HPDE6-E6E7 (cell line): ENCODE measurements at regions not wholly inside any gene's neighbourhood (a gene's known extent, or its start where the extent isn't known, plus 50 kb on each side); places are given as distances from the start of the nearest gene placed in this dataset.

Source experiments
- DNase-seq: peaks from one replicate; pipeline ENCODE4 v3.0.0; 2011; ENCODE audit warnings: missing footprints; ENCODE audit errors: extremely low spot score

GRCh38 chr2:59993726-59994125 is 559.7 kb downstream of the BCL11A start:
- DNase-seq, result no peak

- no peak for DNase-seq
Observed at GRCh38 chr2:59988341-59988740, 565.1 kb downstream of the BCL11A start.

- no peak for DNase-seq
Observed at GRCh38 chr2:59986511-59986910, 566.9 kb downstream of the BCL11A start.

GRCh38 chr2:59985923-59986322 is 567.5 kb downstream of the BCL11A start:
- DNase-seq, result no peak

- no peak for DNase-seq
Observed at GRCh38 chr2:59974051-59974766, 579.2 kb downstream of the BCL11A start.

- DNase-seq, result no peak
Observed at GRCh38 chr2:59969161-59969560, 584.3 kb downstream of the BCL11A start.

GRCh38 chr2:59968441-59968840 is 585.0 kb downstream of the BCL11A start:
- DNase-seq, result no peak

- no peak for DNase-seq
Observed at GRCh38 chr2:59967691-59968090, 585.8 kb downstream of the BCL11A start.

- DNase-seq, result no peak
Observed at GRCh38 chr2:59963157-59963556, 590.3 kb downstream of the BCL11A start.

GRCh38 chr2:59961746-59962145 is 591.7 kb downstream of the BCL11A start:
- no peak for DNase-seq

GRCh38 chr2:59959944-59960343 is 593.5 kb downstream of the BCL11A start:
- DNase-seq, result no peak

GRCh38 chr2:59957504-59957903 is 596.0 kb downstream of the BCL11A start:
- DNase-seq, result no peak

- no peak for DNase-seq
Observed at GRCh38 chr2:59956981-59957380, 596.5 kb downstream of the BCL11A start.

- DNase-seq, result no peak
Observed at GRCh38 chr2:59947917-59948541, 605.4 kb downstream of the BCL11A start.

GRCh38 chr2:59947209-59947608 is 606.2 kb downstream of the BCL11A start:
- no peak for DNase-seq

GRCh38 chr2:59939236-59939635 is 614.2 kb downstream of the BCL11A start:
- DNase-seq, result no peak

GRCh38 chr2:59938181-59938580 is 615.3 kb downstream of the BCL11A start:
- no peak for DNase-seq

GRCh38 chr2:59936048-59936447 is 617.4 kb downstream of the BCL11A start:
- DNase-seq, result no peak

GRCh38 chr2:59935005-59935404 is 618.4 kb downstream of the BCL11A start:
- DNase-seq, result no peak

GRCh38 chr2:59933948-59934347 is 619.5 kb downstream of the BCL11A start:
- DNase-seq, result no peak

- DNase-seq, result no peak
Observed at GRCh38 chr2:59932341-59932740, 621.1 kb downstream of the BCL11A start.

GRCh38 chr2:59930430-59930829 is 623.0 kb downstream of the BCL11A start:
- DNase-seq, result no peak

- DNase-seq, result no peak
Observed at GRCh38 chr2:59926731-59927130, 626.7 kb downstream of the BCL11A start.

- DNase-seq, result no peak
Observed at GRCh38 chr2:59925321-59925720, 628.1 kb downstream of the BCL11A start.
